Adrenal gland (tissue), 5 donors: ENCODE measurements at regions not wholly inside any gene's neighbourhood (a gene's known extent, or its start where the extent isn't known, plus 50 kb on each side); places are given as distances from the start of the nearest gene placed in this dataset.

ENCODE experiments used
- POLR2A ChIP-seq, 2 donors: fragments of 450-650 bp; IDR thresholded peaks; one replicate each; pipeline ENCODE4 v1.6.1; 2017; ENCODE audit warnings: antibody characterized with exemption in 2 of 2, mild to moderate bottlenecking in 2 of 2, moderate library complexity in 1 of 2
- TF ChIP-seq, protein P1 (sequence below), 6 experiments: fragments of 450-650 bp in 4 of 6; fragments of 200-600 bp in 2 of 6; sonication (generic) in 1 of 6; IDR thresholded peaks; 1 replicate in 5 of 6; 2 replicates in 1 of 6; pipeline versions ENCODE4 v1.5.1 to v1.8.0; 2016 to 2021; ENCODE audit warnings: antibody characterized with exemption in 6 of 6, mild to moderate bottlenecking in 2 of 6, moderate library complexity in 1 of 6
- donor health status: DM: no; HTN: no; CAD: no.

DNA sequence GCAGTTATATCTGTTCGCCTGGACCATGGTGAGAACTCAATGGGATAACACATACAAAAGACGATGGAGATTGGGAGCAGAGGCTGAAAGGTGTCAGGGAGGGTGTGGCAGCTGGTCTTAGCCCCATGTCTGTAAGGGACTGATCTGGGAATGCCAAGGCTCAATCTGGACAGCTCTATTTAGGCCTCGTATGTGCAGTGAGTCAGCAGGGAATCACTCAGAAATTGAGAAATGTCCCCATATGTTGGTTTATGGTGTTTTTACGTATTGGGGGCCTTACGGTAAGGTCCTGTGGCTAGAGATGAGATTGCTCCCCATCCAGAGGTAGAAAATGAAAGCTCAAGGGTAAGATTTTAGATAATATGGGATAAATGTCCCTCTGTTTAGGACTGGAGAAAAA, 71.4 kb upstream of the TTC29 start:
- TF ChIP-seq, protein P1, sequence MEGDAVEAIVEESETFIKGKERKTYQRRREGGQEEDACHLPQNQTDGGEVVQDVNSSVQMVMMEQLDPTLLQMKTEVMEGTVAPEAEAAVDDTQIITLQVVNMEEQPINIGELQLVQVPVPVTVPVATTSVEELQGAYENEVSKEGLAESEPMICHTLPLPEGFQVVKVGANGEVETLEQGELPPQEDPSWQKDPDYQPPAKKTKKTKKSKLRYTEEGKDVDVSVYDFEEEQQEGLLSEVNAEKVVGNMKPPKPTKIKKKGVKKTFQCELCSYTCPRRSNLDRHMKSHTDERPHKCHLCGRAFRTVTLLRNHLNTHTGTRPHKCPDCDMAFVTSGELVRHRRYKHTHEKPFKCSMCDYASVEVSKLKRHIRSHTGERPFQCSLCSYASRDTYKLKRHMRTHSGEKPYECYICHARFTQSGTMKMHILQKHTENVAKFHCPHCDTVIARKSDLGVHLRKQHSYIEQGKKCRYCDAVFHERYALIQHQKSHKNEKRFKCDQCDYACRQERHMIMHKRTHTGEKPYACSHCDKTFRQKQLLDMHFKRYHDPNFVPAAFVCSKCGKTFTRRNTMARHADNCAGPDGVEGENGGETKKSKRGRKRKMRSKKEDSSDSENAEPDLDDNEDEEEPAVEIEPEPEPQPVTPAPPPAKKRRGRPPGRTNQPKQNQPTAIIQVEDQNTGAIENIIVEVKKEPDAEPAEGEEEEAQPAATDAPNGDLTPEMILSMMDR (IDR thresholded peaks at IDR 0.05) = no peak
- no peak for TF ChIP-seq POLR2A (IDR thresholded peaks at IDR 0.05)
